Activated naive CD4-positive, alpha-beta T cell treated with anti-CD3 and anti-CD28 coated beads, Interleukin-2, amount 10 ng/mL, durations not matched to agents 7 days and 5 days (primary cell): ENCODE measurements at regions not wholly inside any gene's neighbourhood (a gene's known extent, or its start where the extent isn't known, plus 50 kb on each side); places are given as distances from the start of the nearest gene placed in this dataset.

Source experiments
- CTCF ChIA-PET: fragments of 350-600 bp; sonication (Branson Sonifier 250); formaldehyde crosslinking; loops from one replicate; lab custom pipeline; 2021; ENCODE audit warnings: antibody characterized with exemption; lab: Charles Lee
- DNase-seq: peaks from one replicate; pipeline ENCODE4 v3.0.0-alpha.2; 2020
- H3K27ac Mint-ChIP-seq: one replicate; pipeline ENCODE4 v1.8.0; 2021; ENCODE audit warnings: mild to moderate bottlenecking, moderate library complexity, mixed read lengths
- H3K27me3 Mint-ChIP-seq: one replicate; pipeline ENCODE4 v1.8.0; 2021; ENCODE audit warnings: mild to moderate bottlenecking, mixed read lengths
- H3K36me3 Mint-ChIP-seq: one replicate; pipeline ENCODE4 v1.8.0; 2021; ENCODE audit warnings: mixed read lengths
- H3K4me1 Mint-ChIP-seq: one replicate; pipeline ENCODE4 v1.8.0; 2021; ENCODE audit warnings: mixed read lengths
- H3K4me3 Mint-ChIP-seq: one replicate; pipeline ENCODE4 v1.8.0; 2021; ENCODE audit warnings: mild to moderate bottlenecking, moderate library complexity, mixed read lengths
- H3K9me3 Mint-ChIP-seq: one replicate; pipeline ENCODE4 v1.8.0; 2021; ENCODE audit warnings: mixed read lengths

GRCh38 chr9:660227-660626 is 181.3 kb upstream of the DMRT1 start:
- no peak for DNase-seq
- H3K27ac Mint-ChIP-seq = no peak overlapping the region
- no peaks in the 10 kb centered on the region for H3K9me3 Mint-ChIP-seq
- no peak overlapping the region for H3K4me3 Mint-ChIP-seq
- H3K4me1 Mint-ChIP-seq = peaks cover 16% of the 10 kb centered on the region
- no peaks in the 10 kb centered on the region for H3K27me3 Mint-ChIP-seq
- peaks cover 4% of the 10 kb centered on the region for H3K36me3 Mint-ChIP-seq
- CTCF ChIA-PET = no interaction called here

- Mint-ChIP-seq H3K36me3 (peaks cover 5% of the 10 kb centered on the region), H3K4me1 (peaks cover 10% of the 10 kb centered on the region), H3K4me3 (no peak overlapping the region), H3K27ac (no peak overlapping the region), H3K9me3 (peaks cover 2% of the 10 kb centered on the region), H3K27me3 (no peaks in the 10 kb centered on the region)
- CTCF ChIA-PET = no interaction called here
- no peak for DNase-seq
These were observed 178.0 kb upstream of the DMRT1 start for GRCh38 chr9:663541-663940.

GRCh38 chr9:665296-665695 is 176.2 kb upstream of the DMRT1 start:
- CTCF ChIA-PET = no interaction called here
- H3K9me3 Mint-ChIP-seq = peaks cover 12% of the 10 kb centered on the region
- no peak for DNase-seq
- peaks cover 13% of the 10 kb centered on the region for H3K36me3 Mint-ChIP-seq
- no peak overlapping the region for H3K4me3 Mint-ChIP-seq
- H3K27me3 Mint-ChIP-seq = no peaks in the 10 kb centered on the region
- peaks cover 3% of the 10 kb centered on the region for H3K4me1 Mint-ChIP-seq
- H3K27ac Mint-ChIP-seq = no peak overlapping the region

GRCh38 chr9:671997-672396 is 169.5 kb upstream of the DMRT1 start:
- H3K4me3 Mint-ChIP-seq = no peak overlapping the region
- H3K36me3 Mint-ChIP-seq = peaks cover 9% of the 10 kb centered on the region
- CTCF ChIA-PET = no interaction called here
- DNase-seq = no peak
- H3K4me1 Mint-ChIP-seq = peaks cover 19% of the 10 kb centered on the region
- no peak overlapping the region for H3K27ac Mint-ChIP-seq
- H3K9me3 Mint-ChIP-seq = peaks cover 12% of the 10 kb centered on the region
- no peaks in the 10 kb centered on the region for H3K27me3 Mint-ChIP-seq

GRCh38 chr9:672851-673250 is 168.6 kb upstream of the DMRT1 start:
- Mint-ChIP-seq H3K4me1 (peaks cover 28% of the 10 kb centered on the region), H3K4me3 (no peak overlapping the region), H3K36me3 (peaks cover 9% of the 10 kb centered on the region), H3K27me3 (no peaks in the 10 kb centered on the region), H3K9me3 (peaks cover 12% of the 10 kb centered on the region), H3K27ac (no peak overlapping the region)
- no peak for DNase-seq
- CTCF ChIA-PET = no interaction called here

- no peak for DNase-seq
- Mint-ChIP-seq H3K27ac (no peak overlapping the region), H3K27me3 (no peaks in the 10 kb centered on the region), H3K36me3 (peaks cover 8% of the 10 kb centered on the region), H3K9me3 (peaks cover 12% of the 10 kb centered on the region), H3K4me1 (peaks cover 31% of the 10 kb centered on the region), H3K4me3 (no peak overlapping the region)
- CTCF ChIA-PET = interaction anchor here (0.6 kb wide), 1 partner anchor 360 kb away, joined by 3 read pairs; no protein-coding TSS in a partner anchor
These were observed 168.1 kb upstream of the DMRT1 start for GRCh38 chr9:673264-673965.

GRCh38 chr9:673966-674526 is 167.5 kb upstream of the DMRT1 start:
- Mint-ChIP-seq H3K9me3 (peaks cover 9% of the 10 kb centered on the region), H3K27ac (no peak overlapping the region), H3K4me1 (peaks cover 34% of the 10 kb centered on the region), H3K27me3 (no peaks in the 10 kb centered on the region), H3K4me3 (no peak overlapping the region), H3K36me3 (peaks cover 9% of the 10 kb centered on the region)
- DNase-seq = no peak
- CTCF ChIA-PET = interaction anchor here (0.6 kb wide), 1 partner anchor 361 kb away, joined by 3 read pairs; no protein-coding TSS in a partner anchor

GRCh38 chr9:675697-676370 is 165.7 kb upstream of the DMRT1 start:
- Mint-ChIP-seq H3K4me1 (peaks cover 35% of the 10 kb centered on the region), H3K27me3 (no peaks in the 10 kb centered on the region), H3K4me3 (no peak overlapping the region), H3K27ac (no peak overlapping the region), H3K36me3 (peaks cover 4% of the 10 kb centered on the region), H3K9me3 (no peaks in the 10 kb centered on the region)
- CTCF ChIA-PET = no interaction called here
- DNase-seq = no peak

GRCh38 chr9:676780-677438 is 164.6 kb upstream of the DMRT1 start:
- H3K4me1 Mint-ChIP-seq = peaks cover 35% of the 10 kb centered on the region
- no peak overlapping the region for H3K27ac Mint-ChIP-seq
- H3K27me3 Mint-ChIP-seq = no peaks in the 10 kb centered on the region
- H3K4me3 Mint-ChIP-seq = peak overlapping the region; percentile 58
- CTCF ChIA-PET = interaction anchor here (1.3 kb wide), 1 partner anchor 63 kb away, joined by 4 read pairs; no protein-coding TSS in a partner anchor
- peaks cover 4% of the 10 kb centered on the region for H3K36me3 Mint-ChIP-seq
- DNase-seq = no peak
- no peaks in the 10 kb centered on the region for H3K9me3 Mint-ChIP-seq

- Mint-ChIP-seq H3K36me3 (peaks cover 4% of the 10 kb centered on the region), H3K27me3 (no peaks in the 10 kb centered on the region), H3K27ac (peak overlapping the region; percentile 53), H3K4me1 (peaks cover 35% of the 10 kb centered on the region), H3K9me3 (no peaks in the 10 kb centered on the region), H3K4me3 (peak overlapping the region; percentile 58)
- CTCF ChIA-PET = interaction anchor here (0.9 to 1.3 kb wide), 2 partner anchors 64 to 79 kb away, joined by 4 read pairs; no protein-coding TSS in a partner anchor
- DNase-seq = no peak
These were observed 163.9 kb upstream of the DMRT1 start for GRCh38 chr9:677461-678097.

GRCh38 chr9:678897-679296 is 162.6 kb upstream of the DMRT1 start:
- Mint-ChIP-seq H3K27me3 (no peaks in the 10 kb centered on the region), H3K27ac (no peak overlapping the region), H3K36me3 (peaks cover 4% of the 10 kb centered on the region), H3K4me3 (no peak overlapping the region), H3K4me1 (peaks cover 34% of the 10 kb centered on the region), H3K9me3 (no peaks in the 10 kb centered on the region)
- CTCF ChIA-PET = no interaction called here
- DNase-seq = no peak

GRCh38 chr9:679462-679861 is 162.0 kb upstream of the DMRT1 start:
- Mint-ChIP-seq H3K36me3 (peaks cover 4% of the 10 kb centered on the region), H3K9me3 (no peaks in the 10 kb centered on the region), H3K4me3 (no peak overlapping the region), H3K4me1 (peaks cover 31% of the 10 kb centered on the region), H3K27ac (no peak overlapping the region), H3K27me3 (no peaks in the 10 kb centered on the region)
- CTCF ChIA-PET = interaction anchor here (0.9 kb wide), 1 partner anchor 10 kb away, joined by 3 read pairs; no protein-coding TSS in a partner anchor
- no peak for DNase-seq

- no peak overlapping the region for H3K27ac Mint-ChIP-seq
- peaks cover 4% of the 10 kb centered on the region for H3K36me3 Mint-ChIP-seq
- peaks cover 31% of the 10 kb centered on the region for H3K4me1 Mint-ChIP-seq
- H3K4me3 Mint-ChIP-seq = no peak overlapping the region
- CTCF ChIA-PET = interaction anchor here (0.9 kb wide), 1 partner anchor 11 kb away, joined by 3 read pairs; no protein-coding TSS in a partner anchor
- H3K9me3 Mint-ChIP-seq = no peaks in the 10 kb centered on the region
- DNase-seq = no peak
- no peaks in the 10 kb centered on the region for H3K27me3 Mint-ChIP-seq
These were observed 161.4 kb upstream of the DMRT1 start for GRCh38 chr9:680106-680505.
